ENCODE measurements at regions not wholly inside any gene's neighbourhood (a gene's known extent, or its start where the extent isn't known, plus 50 kb on each side); places are given as distances from the start of the nearest gene placed in this dataset.
"Not testable (repeated sequence)": the region's sequence is repeated elsewhere in the genome, so short reads cannot be mapped to it uniquely, and the experiment has no call there.

- H3K4me3 ChIP-seq (ENCODE audit: control insufficient read depth in 1 of 2, extremely low read depth in 1 of 2, low read length in 1 of 2); H3K36me3 ChIP-seq (ENCODE audit: control insufficient read depth in 2 of 2, extremely low read depth in 1 of 2, insufficient read depth in 1 of 2, low read length in 1 of 2); CTCF ChIA-PET; H3K27me3 ChIP-seq (replicated peaks in 1 of 2; ENCODE audit: control insufficient read depth in 2 of 2, extremely low read depth in 1 of 2, insufficient read depth in 2 of 2, low read length in 1 of 2); H3K4me3 Mint-ChIP-seq; POLR2A ChIA-PET; DNase-seq; H3K36me3 Mint-ChIP-seq; ATAC-seq (replicated peaks in 1 of 4); H3K4me1 ChIP-seq (ENCODE audit: control insufficient read depth in 1 of 2, extremely low read depth in 1 of 2, insufficient read depth in 2 of 2, low read length in 2 of 2); H3K9me3 ChIP-seq; H3K27ac ChIP-seq (ENCODE audit: low read length); H3K9me3 Mint-ChIP-seq: not testable (repeated sequence)
- H3K4me1 Mint-ChIP-seq = peaks cover 15 to 26% (median 24%) of the 10 kb centered on the region in 3 donors
- peak overlapping the region; percentile 39 to 45 for H3K27ac Mint-ChIP-seq
- WGBS (ENCODE audit: insufficient coverage) = no CpG with 5 or more reads among the region's 4 CpGs
- H3K27me3 Mint-ChIP-seq = peaks cover 5 to 12% of the 10 kb centered on the region in 2 donors
Observed at GRCh38 chr7:142641252-142641651, 108.0 kb upstream of the PRSS1 start.

GRCh38 chr7:142638581-142638980, 110.7 kb upstream of the PRSS1 start:
- Mint-ChIP-seq H3K4me3 (no peak overlapping the region), H3K36me3 (no peaks in the 10 kb centered on the region)
- POLR2A ChIA-PET = interaction anchor here in 1 of 2 donors (0.7 kb wide), 1 partner anchor 80 kb away, joined by 3 read pairs; no protein-coding TSS in a partner anchor

GRCh38 chr7:142637240-142637639, 112.0 kb upstream of the PRSS1 start:
- Histone ChIP-seq H3K4me1 (ENCODE audit: control insufficient read depth in 1 of 2, extremely low read depth in 1 of 2, insufficient read depth in 2 of 2, low read length in 2 of 2) (peaks cover 3 to 6% of the 10 kb centered on the region in 2 experiments), H3K9me3 (no peaks in the 10 kb centered on the region), H3K4me3 (ENCODE audit: control insufficient read depth in 1 of 2, extremely low read depth in 1 of 2, low read length in 1 of 2) (peak overlapping the region; percentile 32 to 44), H3K27ac (ENCODE audit: low read length) (peak overlapping the region; percentile 90), H3K36me3 (ENCODE audit: control insufficient read depth in 2 of 2, extremely low read depth in 1 of 2, insufficient read depth in 1 of 2, low read length in 1 of 2) (no peaks in the 10 kb centered on the region), H3K27me3 (replicated peaks in 1 of 2; ENCODE audit: control insufficient read depth in 2 of 2, extremely low read depth in 1 of 2, insufficient read depth in 2 of 2, low read length in 1 of 2) (no peaks in the 10 kb centered on the region)
- peaks cover 15 to 23% (median 22%) of the 10 kb centered on the region in 3 donors for H3K4me1 Mint-ChIP-seq
- ATAC-seq (replicated peaks in 1 of 4) (peak; percentile 56 to 76 (median 68)), DNase-seq (peak in 10 of 35 experiments; percentile 8 to 42 (median 19))
- no peaks in the 10 kb centered on the region for H3K9me3 Mint-ChIP-seq
- H3K27ac Mint-ChIP-seq = peak overlapping the region; percentile 99 to 100
- H3K4me3 Mint-ChIP-seq = peak overlapping the region; percentile 86 to 87 (median 87)
- ChIA-PET POLR2A (interaction anchor here (0.6 to 1.9 kb wide), 11 partner anchors 8 to 174 kb away, joined by 3 to 18 read pairs (median 5); no protein-coding TSS in a partner anchor), CTCF (interaction anchor here (0.6 to 1.9 kb wide), 17 partner anchors 9 to 708 kb away, joined by 3 to 23 read pairs (median 4); no protein-coding TSS in a partner anchor)
- H3K36me3 Mint-ChIP-seq = no peaks in the 10 kb centered on the region
- peaks cover 0 to 3% of the 10 kb centered on the region in 2 donors for H3K27me3 Mint-ChIP-seq
- WGBS (ENCODE audit: insufficient coverage) = no CpG with 5 or more reads among the region's 5 CpGs

More at GRCh38 chr7:142638581-142638980, 110.7 kb upstream of the PRSS1 start:
- no peak for DNase-seq
- Mint-ChIP-seq H3K27ac (no peak overlapping the region), H3K9me3 (no peaks in the 10 kb centered on the region), H3K4me1 (peaks cover 12 to 18% (median 17%) of the 10 kb centered on the region in 3 donors), H3K27me3 (peaks cover 5 to 7% of the 10 kb centered on the region in 2 donors)
- peaks cover 3 to 6% of the 10 kb centered on the region in 2 experiments for H3K4me1 ChIP-seq (ENCODE audit: control insufficient read depth in 1 of 2, extremely low read depth in 1 of 2, insufficient read depth in 2 of 2, low read length in 2 of 2)
- 100% methylated on average over 2 of the region's 4 CpGs for WGBS (ENCODE audit: insufficient coverage)
- H3K36me3 ChIP-seq (ENCODE audit: control insufficient read depth in 2 of 2, extremely low read depth in 1 of 2, insufficient read depth in 1 of 2, low read length in 1 of 2) = no peaks in the 10 kb centered on the region
- no peak for ATAC-seq (replicated peaks in 1 of 4)
- no peaks in the 10 kb centered on the region for H3K9me3 ChIP-seq
- no peaks in the 10 kb centered on the region for H3K27me3 ChIP-seq (replicated peaks in 1 of 2; ENCODE audit: control insufficient read depth in 2 of 2, extremely low read depth in 1 of 2, insufficient read depth in 2 of 2, low read length in 1 of 2)
- H3K4me3 ChIP-seq (ENCODE audit: control insufficient read depth in 1 of 2, extremely low read depth in 1 of 2, low read length in 1 of 2) = no peak overlapping the region
- H3K27ac ChIP-seq (ENCODE audit: low read length) = no peak overlapping the region
- CTCF ChIA-PET = interaction anchor here in 1 of 2 donors (0.6 kb wide), 1 partner anchor 145 kb away, joined by 4 read pairs; no protein-coding TSS in a partner anchor

GRCh38 chr7:142636751-142637150, 112.5 kb upstream of the PRSS1 start:
- no CpG with 5 or more reads among the region's 6 CpGs for WGBS (ENCODE audit: insufficient coverage)
- H3K36me3 Mint-ChIP-seq = no peaks in the 10 kb centered on the region
- Histone ChIP-seq H3K4me3 (ENCODE audit: control insufficient read depth in 1 of 2, extremely low read depth in 1 of 2, low read length in 1 of 2) (peak overlapping the region in 1 of 2 donors; percentile 44), H3K27me3 (replicated peaks in 1 of 2; ENCODE audit: control insufficient read depth in 2 of 2, extremely low read depth in 1 of 2, insufficient read depth in 2 of 2, low read length in 1 of 2) (no peaks in the 10 kb centered on the region), H3K9me3 (no peaks in the 10 kb centered on the region), H3K4me1 (ENCODE audit: control insufficient read depth in 1 of 2, extremely low read depth in 1 of 2, insufficient read depth in 2 of 2, low read length in 2 of 2) (peaks cover 3 to 5% of the 10 kb centered on the region in 2 experiments), H3K36me3 (ENCODE audit: control insufficient read depth in 2 of 2, extremely low read depth in 1 of 2, insufficient read depth in 1 of 2, low read length in 1 of 2) (no peaks in the 10 kb centered on the region), H3K27ac (ENCODE audit: low read length) (peak overlapping the region; percentile 90)
- H3K4me1 Mint-ChIP-seq = peaks cover 15 to 26% (median 24%) of the 10 kb centered on the region in 3 donors
- peak in 31 of 35 experiments; percentile 10 to 74 (median 41) for DNase-seq
- ChIA-PET POLR2A (interaction anchor here (0.5 to 1.9 kb wide), 12 partner anchors 9 to 181 kb away, joined by 3 to 18 read pairs (median 4); no protein-coding TSS in a partner anchor), CTCF (interaction anchor here (0.6 to 1.9 kb wide), 19 partner anchors 10 to 708 kb away, joined by 3 to 23 read pairs (median 4); no protein-coding TSS in a partner anchor)
- H3K9me3 Mint-ChIP-seq = no peaks in the 10 kb centered on the region
- peaks cover 0 to 3% of the 10 kb centered on the region in 2 donors for H3K27me3 Mint-ChIP-seq
- H3K4me3 Mint-ChIP-seq = peak overlapping the region; percentile 86 to 87 (median 87)
- H3K27ac Mint-ChIP-seq = peak overlapping the region; percentile 99 to 100
- ATAC-seq (replicated peaks in 1 of 4) = peak; percentile 60 to 90 (median 66)

- not testable (repeated sequence) for H3K27ac ChIP-seq (ENCODE audit: low read length); H3K4me3 ChIP-seq (ENCODE audit: control insufficient read depth in 1 of 2, extremely low read depth in 1 of 2, low read length in 1 of 2)
- H3K4me3 Mint-ChIP-seq = peak overlapping the region in 1 of 3 donors; percentile 24
Observed at GRCh38 chr7:142636107-142636506, 113.2 kb upstream of the PRSS1 start.

GRCh38 chr7:142632271-142633134, 116.8 kb upstream of the PRSS1 start:
- Mint-ChIP-seq H3K4me3 (peak overlapping the region in 1 of 3 donors; percentile 34), H3K27ac (peak overlapping the region in 1 of 2 donors; percentile 52), H3K4me1 (peaks cover 9 to 17% (median 17%) of the 10 kb centered on the region in 3 donors), H3K9me3 (no peaks in the 10 kb centered on the region), H3K27me3 (peaks cover 0 to 3% of the 10 kb centered on the region in 2 donors), H3K36me3 (no peaks in the 10 kb centered on the region)
- peak in 32 of 35 experiments; percentile 9 to 82 (median 42) for DNase-seq
- no peaks in the 10 kb centered on the region for H3K36me3 ChIP-seq (ENCODE audit: control insufficient read depth in 2 of 2, extremely low read depth in 1 of 2, insufficient read depth in 1 of 2, low read length in 1 of 2)
- H3K9me3 ChIP-seq = no peaks in the 10 kb centered on the region
- no peak overlapping the region for H3K4me3 ChIP-seq (ENCODE audit: control insufficient read depth in 1 of 2, extremely low read depth in 1 of 2, low read length in 1 of 2)
- H3K27me3 ChIP-seq (replicated peaks in 1 of 2; ENCODE audit: control insufficient read depth in 2 of 2, extremely low read depth in 1 of 2, insufficient read depth in 2 of 2, low read length in 1 of 2) = no peaks in the 10 kb centered on the region
- CTCF ChIA-PET = interaction anchor here (0.6 to 4.6 kb wide), 18 partner anchors 12 to 633 kb away, joined by 3 to 49 read pairs (median 4); no protein-coding TSS in a partner anchor
- peaks cover 0 to 2% of the 10 kb centered on the region in 2 experiments for H3K4me1 ChIP-seq (ENCODE audit: control insufficient read depth in 1 of 2, extremely low read depth in 1 of 2, insufficient read depth in 2 of 2, low read length in 2 of 2)
- 0% methylated on average over 6 of the region's 17 CpGs for WGBS (ENCODE audit: insufficient coverage)
- peak; percentile 50 to 75 (median 70) for ATAC-seq (replicated peaks in 1 of 4)
- POLR2A ChIA-PET = interaction anchor here (0.6 to 0.9 kb wide), 4 partner anchors 50 to 152 kb away, joined by 3 to 11 read pairs (median 6); no protein-coding TSS in a partner anchor
- H3K27ac ChIP-seq (ENCODE audit: low read length) = no peak overlapping the region

More at GRCh38 chr7:142636107-142636506, 113.2 kb upstream of the PRSS1 start:
- peaks cover 10 to 23% (median 22%) of the 10 kb centered on the region in 3 donors for H3K4me1 Mint-ChIP-seq
- no CpG with 5 or more reads among the region's 3 CpGs for WGBS (ENCODE audit: insufficient coverage)
- ChIA-PET POLR2A (interaction anchor here (0.7 to 1.9 kb wide), 6 partner anchors 36 to 182 kb away, joined by 3 to 18 read pairs (median 4); no protein-coding TSS in a partner anchor), CTCF (interaction anchor here (1.0 to 1.9 kb wide), 6 partner anchors 11 to 175 kb away, joined by 3 to 23 read pairs (median 6); no protein-coding TSS in a partner anchor)
- not testable (repeated sequence) for DNase-seq; H3K36me3 ChIP-seq (ENCODE audit: control insufficient read depth in 2 of 2, extremely low read depth in 1 of 2, insufficient read depth in 1 of 2, low read length in 1 of 2); H3K9me3 ChIP-seq; H3K4me1 ChIP-seq (ENCODE audit: control insufficient read depth in 1 of 2, extremely low read depth in 1 of 2, insufficient read depth in 2 of 2, low read length in 2 of 2); H3K36me3 Mint-ChIP-seq; ATAC-seq (replicated peaks in 1 of 4); H3K27ac Mint-ChIP-seq; H3K27me3 Mint-ChIP-seq; H3K27me3 ChIP-seq (replicated peaks in 1 of 2; ENCODE audit: control insufficient read depth in 2 of 2, extremely low read depth in 1 of 2, insufficient read depth in 2 of 2, low read length in 1 of 2); H3K9me3 Mint-ChIP-seq

Measured in T-cell (primary cell).